ENCODE measurements at regions not wholly inside any gene's neighbourhood (a gene's known extent, or its start where the extent isn't known, plus 50 kb on each side); places are given as distances from the start of the nearest gene placed in this dataset.

DNA sequence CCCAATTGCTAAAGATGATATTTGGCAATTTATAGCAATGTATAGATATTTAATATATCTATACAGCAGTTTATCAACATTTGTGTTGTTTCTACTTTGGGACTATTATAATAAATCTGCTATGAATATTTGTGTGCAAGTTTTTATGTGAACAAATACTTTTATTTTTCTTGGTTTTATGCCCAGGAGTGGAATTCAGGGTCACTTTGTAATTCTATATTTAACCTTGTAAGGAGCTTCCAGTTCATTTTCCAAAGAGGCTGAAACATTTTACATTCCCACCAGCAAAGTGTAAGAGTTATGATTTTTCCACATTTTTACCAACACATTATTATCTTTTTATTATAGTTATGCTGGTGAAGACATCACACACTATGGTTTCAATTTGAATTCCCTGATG, 801.3 kb downstream of the PCDH18 start (continued):
- TF ChIP-seq, protein P1, sequence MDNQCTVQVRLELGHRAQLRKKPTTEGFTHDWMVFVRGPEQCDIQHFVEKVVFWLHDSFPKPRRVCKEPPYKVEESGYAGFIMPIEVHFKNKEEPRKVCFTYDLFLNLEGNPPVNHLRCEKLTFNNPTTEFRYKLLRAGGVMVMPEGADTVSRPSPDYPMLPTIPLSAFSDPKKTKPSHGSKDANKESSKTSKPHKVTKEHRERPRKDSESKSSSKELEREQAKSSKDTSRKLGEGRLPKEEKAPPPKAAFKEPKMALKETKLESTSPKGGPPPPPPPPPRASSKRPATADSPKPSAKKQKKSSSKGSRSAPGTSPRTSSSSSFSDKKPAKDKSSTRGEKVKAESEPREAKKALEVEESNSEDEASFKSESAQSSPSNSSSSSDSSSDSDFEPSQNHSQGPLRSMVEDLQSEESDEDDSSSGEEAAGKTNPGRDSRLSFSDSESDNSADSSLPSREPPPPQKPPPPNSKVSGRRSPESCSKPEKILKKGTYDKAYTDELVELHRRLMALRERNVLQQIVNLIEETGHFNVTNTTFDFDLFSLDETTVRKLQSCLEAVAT (IDR thresholded peaks at IDR 0.05): no peak
- TF ChIP-seq TCF12 (IDR thresholded peaks at IDR 0.05; ENCODE audit: low read depth, low read length): no peak
- TF ChIP-seq, protein P2, sequence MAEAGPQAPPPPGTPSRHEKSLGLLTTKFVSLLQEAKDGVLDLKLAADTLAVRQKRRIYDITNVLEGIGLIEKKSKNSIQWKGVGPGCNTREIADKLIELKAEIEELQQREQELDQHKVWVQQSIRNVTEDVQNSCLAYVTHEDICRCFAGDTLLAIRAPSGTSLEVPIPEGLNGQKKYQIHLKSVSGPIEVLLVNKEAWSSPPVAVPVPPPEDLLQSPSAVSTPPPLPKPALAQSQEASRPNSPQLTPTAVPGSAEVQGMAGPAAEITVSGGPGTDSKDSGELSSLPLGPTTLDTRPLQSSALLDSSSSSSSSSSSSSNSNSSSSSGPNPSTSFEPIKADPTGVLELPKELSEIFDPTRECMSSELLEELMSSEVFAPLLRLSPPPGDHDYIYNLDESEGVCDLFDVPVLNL (IDR thresholded peaks at IDR 0.05; ENCODE audit: low read depth, low read length): no peak
- TF ChIP-seq, protein P3, sequence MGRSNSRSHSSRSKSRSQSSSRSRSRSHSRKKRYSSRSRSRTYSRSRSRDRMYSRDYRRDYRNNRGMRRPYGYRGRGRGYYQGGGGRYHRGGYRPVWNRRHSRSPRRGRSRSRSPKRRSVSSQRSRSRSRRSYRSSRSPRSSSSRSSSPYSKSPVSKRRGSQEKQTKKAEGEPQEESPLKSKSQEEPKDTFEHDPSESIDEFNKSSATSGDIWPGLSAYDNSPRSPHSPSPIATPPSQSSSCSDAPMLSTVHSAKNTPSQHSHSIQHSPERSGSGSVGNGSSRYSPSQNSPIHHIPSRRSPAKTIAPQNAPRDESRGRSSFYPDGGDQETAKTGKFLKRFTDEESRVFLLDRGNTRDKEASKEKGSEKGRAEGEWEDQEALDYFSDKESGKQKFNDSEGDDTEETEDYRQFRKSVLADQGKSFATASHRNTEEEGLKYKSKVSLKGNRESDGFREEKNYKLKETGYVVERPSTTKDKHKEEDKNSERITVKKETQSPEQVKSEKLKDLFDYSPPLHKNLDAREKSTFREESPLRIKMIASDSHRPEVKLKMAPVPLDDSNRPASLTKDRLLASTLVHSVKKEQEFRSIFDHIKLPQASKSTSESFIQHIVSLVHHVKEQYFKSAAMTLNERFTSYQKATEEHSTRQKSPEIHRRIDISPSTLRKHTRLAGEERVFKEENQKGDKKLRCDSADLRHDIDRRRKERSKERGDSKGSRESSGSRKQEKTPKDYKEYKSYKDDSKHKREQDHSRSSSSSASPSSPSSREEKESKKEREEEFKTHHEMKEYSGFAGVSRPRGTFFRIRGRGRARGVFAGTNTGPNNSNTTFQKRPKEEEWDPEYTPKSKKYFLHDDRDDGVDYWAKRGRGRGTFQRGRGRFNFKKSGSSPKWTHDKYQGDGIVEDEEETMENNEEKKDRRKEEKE (IDR thresholded peaks at IDR 0.05): no peak
- no peak for TF ChIP-seq SMC3 (IDR thresholded peaks at IDR 0.05; ENCODE audit: borderline replicate concordance, low read length)
- no peak for TF ChIP-seq CBFB (IDR thresholded peaks at IDR 0.05; ENCODE audit: low read depth)
- TF ChIP-seq, protein P4, sequence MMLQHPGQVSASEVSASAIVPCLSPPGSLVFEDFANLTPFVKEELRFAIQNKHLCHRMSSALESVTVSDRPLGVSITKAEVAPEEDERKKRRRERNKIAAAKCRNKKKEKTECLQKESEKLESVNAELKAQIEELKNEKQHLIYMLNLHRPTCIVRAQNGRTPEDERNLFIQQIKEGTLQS (IDR thresholded peaks at IDR 0.05; ENCODE audit: borderline replicate concordance, extremely low read depth, low read depth, low read length): no peak
- TF ChIP-seq SPI1 (IDR thresholded peaks at IDR 0.05; ENCODE audit: borderline replicate concordance, insufficient read depth, low read depth, low read length): no peak
- TF ChIP-seq RB1 (IDR thresholded peaks at IDR 0.05; ENCODE audit: borderline replicate concordance): no peak
- TF ChIP-seq BCL11A (IDR thresholded peaks at IDR 0.05; ENCODE audit: low read depth, low read length): no peak
